SK-N-SH treated with all-trans-retinoic acid at 6 μM for 48 hours (cell line): ENCODE measurements at regions not wholly inside any gene's neighbourhood (a gene's known extent, or its start where the extent isn't known, plus 50 kb on each side); places are given as distances from the start of the nearest gene placed in this dataset.

Experiments used
- ATAC-seq: fragments of 200-7000 bp; cut with Tn5 transposase; 3 replicates; pipeline ENCODE4 v1.9.1; 2020; ENCODE audit warnings: mild to moderate bottlenecking, moderate library complexity
- ARNTL ChIP-seq: fragments of 450-650 bp; formaldehyde crosslinking; IDR thresholded peaks from 2 replicates; pipeline ENCODE4 v1.5.0; 2020; ENCODE audit warnings: low read depth, mild to moderate bottlenecking, moderate library complexity, borderline replicate concordance
- BACH2 ChIP-seq: fragments of 250-450 bp; sonication (Bioruptor Pico); IDR thresholded peaks from 2 replicates; pipeline ENCODE4 v1.9.0; 2021; ENCODE audit warnings: mild to moderate bottlenecking, borderline replicate concordance
- CREB5 ChIP-seq: fragments of 250-450 bp; sonication (Bioruptor Pico); IDR thresholded peaks from 2 replicates; pipeline ENCODE4 v1.5.1; 2020; ENCODE audit warnings: low read depth, mild to moderate bottlenecking, moderate library complexity
- CSDC2 ChIP-seq: fragments of 250-450 bp; sonication (Bioruptor Pico); IDR thresholded peaks from 2 replicates; pipeline ENCODE4 v1.5.0; 2020; ENCODE audit warnings: mild to moderate bottlenecking, moderate library complexity
- CSRNP3 ChIP-seq: fragments of 250-450 bp; sonication (Bioruptor Pico); IDR thresholded peaks from 2 replicates; pipeline ENCODE4 v1.5.1; 2021; ENCODE audit warnings: mild to moderate bottlenecking, moderate library complexity
- ESRRG ChIP-seq: fragments of 250-450 bp; sonication (Bioruptor Pico); IDR thresholded peaks from 2 replicates; pipeline ENCODE4 v1.6.1; 2021; ENCODE audit warnings: mild to moderate bottlenecking
- GLIS3 ChIP-seq: fragments of 250-450 bp; sonication (Bioruptor Pico); IDR thresholded peaks from 2 replicates; pipeline ENCODE4 v1.5.0; 2020; ENCODE audit warnings: mild to moderate bottlenecking, moderate library complexity
- ISL1 ChIP-seq: fragments of 250-450 bp; sonication (Bioruptor Pico); IDR thresholded peaks from 2 replicates; pipeline ENCODE4 v2.1.2; 2022; ENCODE audit warnings: mild to moderate bottlenecking, moderate library complexity
- OSR1 ChIP-seq: fragments of 250-450 bp; sonication (Bioruptor Pico); IDR thresholded peaks from 2 replicates; pipeline ENCODE4 v1.8.0; 2022; ENCODE audit warnings: moderate library complexity, mild to moderate bottlenecking, inconsistent platforms
- PPARA ChIP-seq: fragments of 250-450 bp; sonication (Bioruptor Pico); IDR thresholded peaks from 2 replicates; pipeline ENCODE4 v1.5.0; 2020; ENCODE audit warnings: mild to moderate bottlenecking, borderline replicate concordance
- RARB ChIP-seq: fragments of 250-450 bp; sonication (Bioruptor Pico); IDR thresholded peaks from 2 replicates; pipeline ENCODE4 v1.8.0; 2021; ENCODE audit warnings: mild to moderate bottlenecking, moderate library complexity
- SNAI2 ChIP-seq: fragments of 250-450 bp; sonication (Bioruptor Pico); IDR thresholded peaks from 2 replicates; pipeline ENCODE4 v1.5.0; 2020; ENCODE audit warnings: mild to moderate bottlenecking, moderate library complexity
- TCF4 ChIP-seq: fragments of 250-450 bp; sonication (Bioruptor Pico); IDR thresholded peaks from 2 replicates; pipeline ENCODE4 v1.8.0; 2021; ENCODE audit warnings: mild to moderate bottlenecking, moderate library complexity, borderline replicate concordance
- TSHZ2 ChIP-seq: fragments of 250-450 bp; sonication (Bioruptor Pico); IDR thresholded peaks from 2 replicates; pipeline ENCODE4 v1.5.0; 2020; ENCODE audit warnings: mild to moderate bottlenecking, moderate library complexity
- ZC3H10 ChIP-seq: fragments of 250-450 bp; sonication (Bioruptor Pico); IDR thresholded peaks from 2 replicates; pipeline ENCODE4 v1.5.1; 2021; ENCODE audit warnings: mild to moderate bottlenecking, moderate library complexity
- ZFP3 ChIP-seq: fragments of 250-450 bp; sonication (Bioruptor Pico); IDR thresholded peaks from 2 replicates; pipeline ENCODE4 v1.5.0; 2020; ENCODE audit warnings: mild to moderate bottlenecking, moderate library complexity
- ZFP30 ChIP-seq: fragments of 450-650 bp; formaldehyde crosslinking; IDR thresholded peaks from 2 replicates; pipeline ENCODE4 v1.5.0; 2022; ENCODE audit warnings: mild to moderate bottlenecking, moderate library complexity
- ZNF565 ChIP-seq: fragments of 450-650 bp; formaldehyde crosslinking; conservative IDR thresholded peaks from 2 replicates; pipeline ENCODE4 v1.5.0; 2020; ENCODE audit warnings: low read depth, mild to moderate bottlenecking, moderate library complexity
- ZNF70 ChIP-seq: fragments of 450-650 bp; formaldehyde crosslinking; IDR thresholded peaks from 2 replicates; pipeline ENCODE4 v1.5.0; 2020; ENCODE audit warnings: mild to moderate bottlenecking, moderate library complexity
- ZNF8 ChIP-seq: fragments of 450-650 bp; formaldehyde crosslinking; IDR thresholded peaks from 2 replicates; pipeline ENCODE4 v1.5.0; 2020; ENCODE audit warnings: mild to moderate bottlenecking, moderate library complexity
- TF ChIP-seq, protein P1 (sequence below): fragments of 250-450 bp; sonication (Bioruptor Pico); IDR thresholded peaks from 2 replicates; pipeline ENCODE4 v1.8.0; 2021; ENCODE audit warnings: low read depth, mild to moderate bottlenecking, moderate library complexity, borderline replicate concordance

DNA sequence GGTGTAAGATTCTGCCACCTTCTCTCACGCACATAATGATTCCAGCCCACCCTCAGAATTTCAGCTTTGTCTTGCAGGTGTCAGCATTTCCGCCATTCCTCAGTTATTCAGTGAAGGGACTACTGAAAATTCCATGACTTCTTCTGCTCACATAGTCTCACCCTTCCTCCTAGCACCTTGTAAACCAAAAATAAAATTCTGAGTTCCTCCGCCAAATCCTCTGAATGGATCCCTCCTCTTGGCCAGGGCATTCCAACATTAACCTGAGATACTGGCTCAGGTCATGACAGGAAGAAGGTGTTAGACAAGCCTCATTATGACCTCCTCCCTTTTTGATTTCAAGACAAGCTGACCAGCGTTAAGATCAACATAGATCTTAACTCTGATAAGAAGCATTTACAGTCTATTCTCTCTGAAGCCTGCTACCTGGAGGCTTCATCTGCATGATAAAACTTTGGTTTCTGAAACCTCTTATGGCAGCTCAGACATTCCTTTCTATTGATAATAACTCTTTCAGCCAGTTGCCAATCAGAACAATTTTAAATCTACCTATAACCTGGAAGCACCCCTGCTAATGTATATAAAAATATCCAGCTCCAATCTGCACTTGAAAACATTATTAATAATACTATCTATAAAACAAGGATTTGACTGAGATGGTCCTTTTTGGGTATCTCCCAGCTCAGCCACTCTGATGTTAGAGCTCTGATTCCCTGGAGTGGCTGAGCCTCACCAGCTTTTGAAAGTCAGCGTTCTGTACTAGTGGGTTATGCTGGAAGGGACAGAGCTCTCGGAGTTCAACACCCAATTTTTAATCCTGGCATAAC, 136.4 kb upstream of the APCDD1 start:
- no peak for ATAC-seq
- no peak for TF ChIP-seq ARNTL (CRISPR knock-in tag)
- TF ChIP-seq BACH2, result no peak
- no peak for TF ChIP-seq GLIS3
- TF ChIP-seq ZC3H10 (CRISPR knock-in tag), result no peak
- no peak for TF ChIP-seq RARB
- TF ChIP-seq PPARA, result no peak
- TF ChIP-seq, all 23 proteins: peak for 0

- no peak for ATAC-seq
- TF ChIP-seq CSDC2 (CRISPR knock-in tag) (no peak), ZNF8 (CRISPR knock-in tag) (no peak), ISL1 (CRISPR knock-in tag) (no peak), OSR1 (CRISPR knock-in tag) (no peak), ZNF70 (CRISPR knock-in tag) (no peak), TSHZ2 (CRISPR knock-in tag) (no peak), RARB (no peak), ZC3H10 (CRISPR knock-in tag) (no peak), ZNF565 (CRISPR knock-in tag) (no peak), CSRNP3 (CRISPR knock-in tag) (no peak), TCF4 (CRISPR knock-in tag) (no peak), ESRRG (CRISPR knock-in tag) (no peak), ZFP3 (CRISPR knock-in tag) (no peak), BACH2 (no peak), SNAI2 (CRISPR knock-in tag) (no peak)
- TF ChIP-seq, protein P1, sequence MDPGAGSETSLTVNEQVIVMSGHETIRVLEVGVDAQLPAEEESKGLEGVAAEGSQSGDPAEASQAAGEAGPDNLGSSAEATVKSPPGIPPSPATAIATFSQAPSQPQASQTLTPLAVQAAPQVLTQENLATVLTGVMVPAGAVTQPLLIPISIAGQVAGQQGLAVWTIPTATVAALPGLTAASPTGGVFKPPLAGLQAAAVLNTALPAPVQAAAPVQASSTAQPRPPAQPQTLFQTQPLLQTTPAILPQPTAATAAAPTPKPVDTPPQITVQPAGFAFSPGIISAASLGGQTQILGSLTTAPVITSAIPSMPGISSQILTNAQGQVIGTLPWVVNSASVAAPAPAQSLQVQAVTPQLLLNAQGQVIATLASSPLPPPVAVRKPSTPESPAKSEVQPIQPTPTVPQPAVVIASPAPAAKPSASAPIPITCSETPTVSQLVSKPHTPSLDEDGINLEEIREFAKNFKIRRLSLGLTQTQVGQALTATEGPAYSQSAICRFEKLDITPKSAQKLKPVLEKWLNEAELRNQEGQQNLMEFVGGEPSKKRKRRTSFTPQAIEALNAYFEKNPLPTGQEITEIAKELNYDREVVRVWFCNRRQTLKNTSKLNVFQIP (CRISPR knock-in tag), result no peak
Measured at GRCh38 chr18:10318691-10318970, 135.8 kb upstream of the APCDD1 start.

- no peak for ATAC-seq
- TF ChIP-seq ISL1 (CRISPR knock-in tag) (no peak), GLIS3 (no peak), ESRRG (CRISPR knock-in tag) (no peak), ZC3H10 (CRISPR knock-in tag) (no peak), CREB5 (CRISPR knock-in tag) (no peak)
Measured at GRCh38 chr18:10319026-10319425, 135.4 kb upstream of the APCDD1 start.

GRCh38 chr18:10319914-10320600, 134.4 kb upstream of the APCDD1 start:
- ATAC-seq, result no peak
- TF ChIP-seq ZNF8 (CRISPR knock-in tag) (no peak), ZFP3 (CRISPR knock-in tag) (no peak), ZNF70 (CRISPR knock-in tag) (no peak), ZFP30 (CRISPR knock-in tag) (no peak), TSHZ2 (CRISPR knock-in tag) (no peak), ARNTL (CRISPR knock-in tag) (no peak), BACH2 (no peak), CSRNP3 (CRISPR knock-in tag) (no peak), CSDC2 (CRISPR knock-in tag) (no peak)
